IMR-90 (cell line): ENCODE measurements at regions not wholly inside any gene's neighbourhood (a gene's known extent, or its start where the extent isn't known, plus 50 kb on each side); places are given as distances from the start of the nearest gene placed in this dataset.

Experiments used
- BHLHE40 ChIP-seq: fragments of 150-350 bp; IDR thresholded peaks from 2 replicates; pipeline ENCODE4 v1.6.1; 2016; ENCODE audit warnings: mild to moderate bottlenecking, low read depth, low read length
- NFE2L2 ChIP-seq: fragments of 150-350 bp; IDR thresholded peaks from 2 replicates; pipeline ENCODE4 v1.6.1; 2016; ENCODE audit warnings: low read depth, mild to moderate bottlenecking, low read length
- POLR2A ChIP-seq: IDR thresholded peaks from 2 replicates; pipeline ENCODE4 v1.6.1; 2012; ENCODE audit warnings: mild to moderate bottlenecking, low read depth, low read length
- RCOR1 ChIP-seq: IDR thresholded peaks from 2 replicates; pipeline ENCODE4 v1.6.1; 2012; ENCODE audit warnings: mild to moderate bottlenecking, low read length, improper control_type of control experiment; ENCODE audit not compliant: insufficient replicate concordance
- TF ChIP-seq, protein P1 (sequence below): conservative IDR thresholded peaks from 2 replicates; pipeline ENCODE4 v1.5.1; 2012; ENCODE audit warnings: mild to moderate bottlenecking, low read depth, low read length, improper control_type of control experiment
- TF ChIP-seq, protein P2 (sequence below): fragments of 150-350 bp; IDR thresholded peaks from 2 replicates; pipeline ENCODE4 v1.6.1; 2017; ENCODE audit warnings: mild to moderate bottlenecking, antibody characterized with exemption, low read length, low read depth

DNA sequence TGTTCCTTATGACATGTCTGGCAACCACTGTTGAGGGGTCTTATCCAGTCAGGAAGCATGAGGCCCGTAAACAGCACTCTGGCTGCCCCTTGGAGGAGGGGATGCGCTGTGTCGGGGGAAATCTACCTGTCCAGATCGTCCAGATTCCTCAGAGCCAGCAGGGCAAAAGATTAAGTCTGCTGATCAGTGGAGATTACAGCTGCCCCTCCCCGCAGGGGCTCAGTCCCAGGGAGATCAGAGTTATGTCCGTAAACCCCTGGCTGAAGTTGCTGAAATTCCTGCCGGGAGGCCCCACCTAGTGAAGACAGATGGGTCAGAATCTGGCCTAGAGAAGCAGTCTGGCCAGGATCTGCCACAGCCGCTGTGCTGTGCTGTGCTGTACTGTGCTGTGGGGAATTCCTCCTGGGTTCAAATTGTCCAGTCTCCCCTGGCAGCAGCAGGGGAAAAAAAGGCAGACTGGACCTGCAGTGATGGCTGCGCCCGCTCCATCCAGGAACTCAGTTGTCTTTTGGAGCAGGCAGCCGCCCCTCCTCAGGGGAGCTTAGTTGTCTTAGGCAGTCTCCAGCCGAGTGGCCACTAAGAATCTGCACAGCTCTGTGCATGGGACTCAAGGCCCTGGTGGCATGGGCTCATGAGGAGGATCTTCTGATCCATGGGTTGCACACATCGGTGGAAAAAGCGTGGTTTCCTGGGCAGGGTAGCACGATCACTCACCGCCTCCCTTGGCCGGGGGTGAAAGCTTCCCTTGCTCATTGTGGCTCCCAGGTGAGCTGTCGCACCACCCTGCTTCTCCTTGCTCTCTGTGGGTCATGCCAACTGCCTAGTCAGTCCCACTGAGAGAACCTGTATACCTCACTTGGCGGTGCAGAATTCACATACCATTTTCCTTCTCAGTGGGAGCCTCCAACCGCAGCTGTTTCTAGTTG is 1368.8 kb upstream of the ADGRB3 start:
- TF ChIP-seq, protein P1, sequence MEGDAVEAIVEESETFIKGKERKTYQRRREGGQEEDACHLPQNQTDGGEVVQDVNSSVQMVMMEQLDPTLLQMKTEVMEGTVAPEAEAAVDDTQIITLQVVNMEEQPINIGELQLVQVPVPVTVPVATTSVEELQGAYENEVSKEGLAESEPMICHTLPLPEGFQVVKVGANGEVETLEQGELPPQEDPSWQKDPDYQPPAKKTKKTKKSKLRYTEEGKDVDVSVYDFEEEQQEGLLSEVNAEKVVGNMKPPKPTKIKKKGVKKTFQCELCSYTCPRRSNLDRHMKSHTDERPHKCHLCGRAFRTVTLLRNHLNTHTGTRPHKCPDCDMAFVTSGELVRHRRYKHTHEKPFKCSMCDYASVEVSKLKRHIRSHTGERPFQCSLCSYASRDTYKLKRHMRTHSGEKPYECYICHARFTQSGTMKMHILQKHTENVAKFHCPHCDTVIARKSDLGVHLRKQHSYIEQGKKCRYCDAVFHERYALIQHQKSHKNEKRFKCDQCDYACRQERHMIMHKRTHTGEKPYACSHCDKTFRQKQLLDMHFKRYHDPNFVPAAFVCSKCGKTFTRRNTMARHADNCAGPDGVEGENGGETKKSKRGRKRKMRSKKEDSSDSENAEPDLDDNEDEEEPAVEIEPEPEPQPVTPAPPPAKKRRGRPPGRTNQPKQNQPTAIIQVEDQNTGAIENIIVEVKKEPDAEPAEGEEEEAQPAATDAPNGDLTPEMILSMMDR, result no peak
- TF ChIP-seq BHLHE40 (no peak), POLR2A (no peak), NFE2L2 (no peak), RCOR1 (no peak)
- TF ChIP-seq, protein P2, sequence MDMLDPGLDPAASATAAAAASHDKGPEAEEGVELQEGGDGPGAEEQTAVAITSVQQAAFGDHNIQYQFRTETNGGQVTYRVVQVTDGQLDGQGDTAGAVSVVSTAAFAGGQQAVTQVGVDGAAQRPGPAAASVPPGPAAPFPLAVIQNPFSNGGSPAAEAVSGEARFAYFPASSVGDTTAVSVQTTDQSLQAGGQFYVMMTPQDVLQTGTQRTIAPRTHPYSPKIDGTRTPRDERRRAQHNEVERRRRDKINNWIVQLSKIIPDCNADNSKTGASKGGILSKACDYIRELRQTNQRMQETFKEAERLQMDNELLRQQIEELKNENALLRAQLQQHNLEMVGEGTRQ, result no peak
